DND-41 (cell line): ENCODE measurements at regions not wholly inside any gene's neighbourhood (a gene's known extent, or its start where the extent isn't known, plus 50 kb on each side); places are given as distances from the start of the nearest gene placed in this dataset.

ENCODE experiments used
- ATAC-seq: fragments of 200-7000 bp; cut with Tn5 transposase; 3 replicates; pipeline ENCODE4 v1.9.1; 2021; ENCODE audit warnings: low read depth; ENCODE audit not compliant: insufficient read depth
- DNase-seq: peaks from one replicate; pipeline ENCODE4 v3.0.0-alpha.2; 2020
- H2AFZ ChIP-seq: 2 replicates; pipeline ENCODE4 v1.6.0; 2012; ENCODE audit warnings: low read depth, low read length
- H3K27ac ChIP-seq: 2 replicates; pipeline ENCODE4 v1.5.1; 2012; ENCODE audit warnings: low read length, inconsistent platforms
- H3K27me3 ChIP-seq: fragments of 200-600 bp; sonication (generic); 2 replicates; pipeline ENCODE4 v1.6.0; 2012; ENCODE audit warnings: low read length, mild to moderate bottlenecking, inconsistent platforms; ENCODE audit not compliant: insufficient read depth, poor library complexity
- H3K36me3 ChIP-seq: 2 replicates; pipeline ENCODE4 v1.5.1; 2012; ENCODE audit warnings: low read length, inconsistent platforms; ENCODE audit not compliant: insufficient read depth
- H3K4me1 ChIP-seq: 2 replicates; pipeline ENCODE4 v1.5.1; 2012; ENCODE audit warnings: mild to moderate bottlenecking, low read length; ENCODE audit not compliant: insufficient read depth
- H3K4me2 ChIP-seq: 2 replicates; pipeline ENCODE4 v1.6.0; 2012; ENCODE audit warnings: mild to moderate bottlenecking, moderate library complexity, low read length, inconsistent platforms; ENCODE audit not compliant: insufficient read depth
- H3K4me3 ChIP-seq, 2 experiments: fragments of 200-600 bp in 1 of 2; shearing (Covaris generic) in 1 of 2; 2 replicates each; pipeline ENCODE4 v1.5.1; 2012 to 2016; ENCODE audit warnings: inconsistent platforms in 2 of 2, low read length in 2 of 2, mild to moderate bottlenecking in 2 of 2, low read depth in 1 of 2, moderate library complexity in 1 of 2
- H3K79me2 ChIP-seq: 2 replicates; pipeline ENCODE4 v1.6.0; 2012; ENCODE audit warnings: low read length, inconsistent platforms; ENCODE audit not compliant: insufficient read depth
- H3K9ac ChIP-seq: 2 replicates; pipeline ENCODE4 v1.6.0; 2012; ENCODE audit warnings: low read depth, mild to moderate bottlenecking, inconsistent platforms, low read length, moderate library complexity
- H3K9me3 ChIP-seq: 2 replicates; pipeline ENCODE4 v1.5.1; 2012; ENCODE audit warnings: low read length, moderate library complexity, mild to moderate bottlenecking, inconsistent platforms; ENCODE audit not compliant: insufficient read depth, severe bottlenecking
- H4K20me1 ChIP-seq: 2 replicates; pipeline ENCODE4 v1.6.0; 2012; ENCODE audit warnings: low read length; ENCODE audit not compliant: insufficient read depth
- CTCF ChIP-seq: IDR thresholded peaks from 2 replicates; pipeline ENCODE4 v1.5.1; 2012; ENCODE audit warnings: borderline replicate concordance, low read length, moderate library complexity, mild to moderate bottlenecking; ENCODE audit not compliant: poor library complexity, severe bottlenecking; ENCODE audit errors: extremely low read depth
- EZH2 ChIP-seq: IDR thresholded peaks from 3 replicates; pipeline ENCODE4 v1.6.1; 2012; ENCODE audit warnings: borderline replicate concordance, low read depth, mild to moderate bottlenecking, moderate library complexity, low read length, inconsistent platforms; ENCODE audit not compliant: severe bottlenecking

DNA sequence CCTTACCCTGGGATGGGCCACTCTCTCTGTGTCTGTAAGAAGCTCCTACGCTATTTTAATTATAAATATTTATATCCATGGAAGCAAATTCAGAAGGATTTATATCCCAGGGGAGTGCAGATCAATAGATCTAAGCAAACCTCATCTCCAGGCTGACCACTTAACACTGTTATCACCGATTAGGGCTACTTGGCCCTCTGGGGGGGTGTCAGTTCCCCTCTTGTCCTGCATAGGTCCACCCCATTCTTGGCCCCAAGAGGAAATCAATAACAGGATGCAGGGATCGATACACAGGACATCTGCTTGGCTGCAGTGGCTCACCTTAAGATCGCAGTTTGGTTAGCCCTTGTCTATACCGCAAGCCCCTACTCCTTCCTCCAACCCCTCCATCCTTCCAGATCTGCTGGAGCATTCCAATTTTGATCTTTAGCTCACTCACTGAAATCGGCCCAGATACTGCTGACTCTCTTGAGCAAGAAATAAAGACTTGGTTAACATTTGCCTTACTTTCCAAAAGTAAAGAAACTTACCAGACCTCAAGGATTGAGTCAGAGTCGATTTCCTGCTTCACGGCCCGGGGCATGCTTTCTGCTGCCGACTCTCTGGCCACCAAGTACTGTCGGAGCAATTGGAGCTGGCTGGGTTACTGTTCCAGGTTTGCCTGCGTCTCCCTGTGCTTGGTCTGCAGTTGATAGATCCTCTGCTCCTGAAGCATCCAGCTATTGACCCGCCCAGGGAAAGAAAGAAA is 112.3 kb upstream of the PMFBP1 start:
- Histone ChIP-seq H3K4me2 (no peak overlapping the region), H3K9ac (no peak overlapping the region)
- DNase-seq, result no peak

GRCh38 chr16:72282362-72282761 is 110.4 kb upstream of the PMFBP1 start:
- Histone ChIP-seq H4K20me1 (no peaks in the 10 kb centered on the region), H3K9ac (no peak overlapping the region)
- no peak for ATAC-seq

More for the DNA sequence above, 112.3 kb upstream of the PMFBP1 start:
- H3K9me3 ChIP-seq, result no peaks in the 10 kb centered on the region
- no peaks in the 10 kb centered on the region for H3K79me2 ChIP-seq
- H3K4me3 ChIP-seq, result no peak overlapping the region
- no peaks in the 10 kb centered on the region for H3K4me1 ChIP-seq
- H2AFZ ChIP-seq, result no peak overlapping the region
- H3K27me3 ChIP-seq, result no peaks in the 10 kb centered on the region
- no peak overlapping the region for H3K27ac ChIP-seq
- no peaks in the 10 kb centered on the region for H4K20me1 ChIP-seq
- TF ChIP-seq EZH2 (no peak), CTCF (no peak)
- H3K36me3 ChIP-seq, result no peaks in the 10 kb centered on the region; the same call in 1 of the 2 replicates
- no peak for ATAC-seq

DNA sequence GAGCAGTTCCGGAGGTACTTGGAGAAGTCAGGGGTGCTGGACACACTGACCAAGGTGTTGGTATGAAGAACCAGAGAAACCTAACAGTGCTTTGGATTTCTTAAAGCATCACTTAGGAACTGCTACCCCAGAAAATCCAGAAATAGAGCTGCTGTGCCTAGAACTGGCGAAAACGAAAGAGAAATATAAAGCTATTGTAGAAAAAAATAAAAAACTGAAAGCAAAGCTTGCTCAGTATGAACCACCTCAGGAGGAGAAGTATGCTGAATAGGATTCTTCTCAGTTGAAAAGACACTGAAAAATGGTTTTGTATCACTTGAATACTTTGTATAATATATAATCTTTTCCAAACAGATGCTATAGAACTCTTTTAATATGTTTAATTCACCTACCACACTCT is 106.3 kb upstream of the PMFBP1 start:
- TF ChIP-seq EZH2, result no peak
- Histone ChIP-seq H3K27me3 (no peaks in the 10 kb centered on the region), H3K4me1 (no peaks in the 10 kb centered on the region), H3K4me3 (no peak overlapping the region), H3K9ac (no peak overlapping the region), H3K4me2 (no peak overlapping the region), H4K20me1 (no peaks in the 10 kb centered on the region), H3K27ac (no peak overlapping the region), H3K79me2 (no peaks in the 10 kb centered on the region), H3K36me3 (no peaks in the 10 kb centered on the region), H2AFZ (no peak overlapping the region), H3K9me3 (no peaks in the 10 kb centered on the region)
- ATAC-seq, result no peak
- DNase-seq, result no peak

More at GRCh38 chr16:72282362-72282761, 110.4 kb upstream of the PMFBP1 start:
- Histone ChIP-seq H3K79me2 (no peaks in the 10 kb centered on the region), H3K27ac (no peak overlapping the region), H3K4me1 (no peaks in the 10 kb centered on the region), H3K4me2 (no peak overlapping the region), H3K9me3 (no peaks in the 10 kb centered on the region), H3K4me3 (no peak overlapping the region), H3K27me3 (no peaks in the 10 kb centered on the region), H3K36me3 (no peaks in the 10 kb centered on the region; the same call in 1 of the 2 replicates), H2AFZ (no peak overlapping the region)
- no peak for TF ChIP-seq CTCF
- TF ChIP-seq EZH2, result no peak
- DNase-seq, result no peak

DNA sequence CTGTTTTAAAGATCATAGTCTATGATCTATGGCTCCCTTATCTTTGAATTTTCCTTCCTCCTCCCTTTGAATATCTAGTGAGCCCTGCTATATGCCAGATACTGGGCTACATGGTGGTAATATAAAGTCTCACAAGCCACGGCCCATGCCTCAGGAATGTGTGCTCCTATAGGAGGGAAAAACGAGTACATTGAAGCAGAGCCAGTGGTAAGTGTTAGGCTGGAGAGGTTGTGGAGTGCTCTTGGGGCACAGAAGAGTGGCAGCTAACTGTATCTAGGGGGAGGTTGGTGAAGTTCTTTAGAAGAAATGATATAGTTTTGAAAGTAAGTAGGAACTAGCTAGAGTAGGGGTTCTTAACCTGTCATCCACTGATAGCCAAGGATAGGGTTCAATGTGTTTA is 105.8 kb upstream of the PMFBP1 start:
- Histone ChIP-seq H3K4me1 (no peaks in the 10 kb centered on the region), H3K4me3 (no peak overlapping the region), H3K27me3 (no peaks in the 10 kb centered on the region), H4K20me1 (no peaks in the 10 kb centered on the region), H3K79me2 (no peaks in the 10 kb centered on the region), H3K4me2 (no peak overlapping the region), H3K27ac (no peak overlapping the region), H3K9ac (no peak overlapping the region), H3K36me3 (no peaks in the 10 kb centered on the region), H3K9me3 (no peaks in the 10 kb centered on the region), H2AFZ (no peak overlapping the region)
- ATAC-seq, result no peak
- TF ChIP-seq CTCF (no peak), EZH2 (no peak)
- DNase-seq, result no peak
